Hepatocyte (in vitro differentiated cells): ENCODE measurements at regions not wholly inside any gene's neighbourhood (a gene's known extent, or its start where the extent isn't known, plus 50 kb on each side); places are given as distances from the start of the nearest gene placed in this dataset.

Experiments
- CTCF ChIP-seq: fragments of 200-600 bp; sonication (generic); IDR thresholded peaks from 2 replicates; pipeline ENCODE4 v1.5.1; 2016; ENCODE audit warnings: antibody characterized with exemption, mild to moderate bottlenecking; ENCODE audit not compliant: poor library complexity
- EZH2 ChIP-seq: fragments of 200-600 bp; sonication (generic); IDR thresholded peaks from 2 replicates; pipeline ENCODE4 v1.6.1; 2016; ENCODE audit warnings: antibody characterized with exemption, mild to moderate bottlenecking, borderline replicate concordance
- EZH2phosphoT487 ChIP-seq: fragments of 200-600 bp; sonication (generic); IDR thresholded peaks from one replicate; pipeline ENCODE4 v1.6.1; 2018; ENCODE audit warnings: antibody characterized with exemption, mild to moderate bottlenecking, low read depth, moderate library complexity; ENCODE audit not compliant: unreplicated experiment, severe bottlenecking

DNA sequence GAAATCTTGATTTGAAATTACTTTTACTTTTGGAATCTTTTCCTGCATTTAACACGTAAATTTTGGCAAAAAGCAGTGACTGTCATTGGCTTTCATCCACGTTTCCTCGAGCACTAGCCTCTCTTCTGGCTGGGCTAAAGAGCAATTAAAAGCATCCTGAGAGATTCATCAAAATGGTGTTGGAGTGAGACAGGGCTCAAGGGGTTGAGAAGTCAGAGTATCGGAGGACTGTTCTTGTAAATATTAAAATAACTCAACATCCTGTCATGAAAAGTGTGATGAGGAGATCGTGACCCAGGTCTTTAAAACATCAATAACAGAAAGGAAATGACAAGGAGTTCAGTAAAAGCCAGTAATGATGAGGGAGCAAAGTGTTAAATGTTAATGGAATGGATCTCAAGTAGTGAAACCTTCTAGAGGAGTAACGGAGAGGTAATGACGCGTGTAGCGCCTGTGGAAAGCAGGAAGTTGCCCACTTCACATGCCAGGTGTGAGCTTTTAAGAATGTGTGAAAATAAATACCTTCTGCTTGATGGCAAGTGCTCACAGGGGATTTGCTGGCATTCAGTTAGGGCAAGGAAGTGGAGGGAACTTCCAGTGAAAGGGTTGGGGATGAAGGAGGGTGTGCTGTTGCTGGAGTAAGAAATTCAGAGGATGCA lies 754.4 kb downstream of the ADCYAP1 start:
- TF ChIP-seq CTCF (no peak), EZH2phosphoT487 (no peak), EZH2 (no peak)
